ENCODE measurements at regions not wholly inside any gene's neighbourhood (a gene's known extent, or its start where the extent isn't known, plus 50 kb on each side); places are given as distances from the start of the nearest gene placed in this dataset.

- Histone ChIP-seq H3K27ac (ENCODE audit: insufficient read depth, low read length, poor library complexity, severe bottlenecking) (no peak overlapping the region), H3K4me3 (ENCODE audit: insufficient read depth, low read depth, low read length, poor library complexity, severe bottlenecking) (no peak overlapping the region), H3K36me3 (ENCODE audit: control insufficient read depth, insufficient read depth, low read length) (no peaks in the 10 kb centered on the region), H3K9me3 (ENCODE audit: control insufficient read depth, low read length) (no peaks in the 10 kb centered on the region), H3K27me3 (replicated peaks; ENCODE audit: control insufficient read depth, insufficient read depth, low read length, poor library complexity, severe bottlenecking) (no peaks in the 10 kb centered on the region), H3K4me1 (ENCODE audit: control insufficient read depth, insufficient read depth, low read length, poor library complexity, severe bottlenecking) (no peaks in the 10 kb centered on the region)
- no peak for DNase-seq
These were observed 132.8 kb upstream of the SHB start for GRCh38 chr9:38201844-38202243.

DNA sequence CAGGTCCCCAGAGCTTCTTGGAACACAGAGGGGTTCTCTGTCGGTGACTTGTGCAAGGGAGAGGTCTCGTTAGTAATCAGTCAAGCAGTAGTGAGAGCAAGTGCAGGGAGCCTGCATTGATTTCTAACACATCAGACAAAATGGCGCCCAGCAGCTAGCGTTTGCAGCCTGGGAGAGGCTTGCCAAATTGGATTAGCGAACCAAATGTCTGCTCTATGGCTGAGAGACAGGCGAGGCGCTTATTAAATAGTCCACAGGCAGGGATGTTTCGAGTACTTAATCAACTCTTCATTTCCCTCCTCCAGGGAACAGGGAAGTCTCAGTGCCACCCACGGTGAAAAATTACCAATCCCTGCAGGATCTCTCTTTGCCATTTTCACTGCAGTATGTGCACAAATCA is 131.4 kb upstream of the SHB start:
- Histone ChIP-seq H3K9me3 (ENCODE audit: control insufficient read depth, low read length) (no peaks in the 10 kb centered on the region), H3K27ac (ENCODE audit: insufficient read depth, low read length, poor library complexity, severe bottlenecking) (no peak overlapping the region), H3K27me3 (replicated peaks; ENCODE audit: control insufficient read depth, insufficient read depth, low read length, poor library complexity, severe bottlenecking) (no peaks in the 10 kb centered on the region), H3K36me3 (ENCODE audit: control insufficient read depth, insufficient read depth, low read length) (no peaks in the 10 kb centered on the region), H3K4me1 (ENCODE audit: control insufficient read depth, insufficient read depth, low read length, poor library complexity, severe bottlenecking) (no peaks in the 10 kb centered on the region), H3K4me3 (ENCODE audit: insufficient read depth, low read depth, low read length, poor library complexity, severe bottlenecking) (no peak overlapping the region)
- DNase-seq = no peak

- no peak for DNase-seq
- Histone ChIP-seq H3K36me3 (ENCODE audit: control insufficient read depth, insufficient read depth, low read length) (no peaks in the 10 kb centered on the region), H3K27me3 (replicated peaks; ENCODE audit: control insufficient read depth, insufficient read depth, low read length, poor library complexity, severe bottlenecking) (no peaks in the 10 kb centered on the region), H3K9me3 (ENCODE audit: control insufficient read depth, low read length) (no peaks in the 10 kb centered on the region), H3K27ac (ENCODE audit: insufficient read depth, low read length, poor library complexity, severe bottlenecking) (no peak overlapping the region), H3K4me1 (ENCODE audit: control insufficient read depth, insufficient read depth, low read length, poor library complexity, severe bottlenecking) (no peaks in the 10 kb centered on the region), H3K4me3 (ENCODE audit: insufficient read depth, low read depth, low read length, poor library complexity, severe bottlenecking) (no peak overlapping the region)
These were observed 129.1 kb upstream of the SHB start for GRCh38 chr9:38198140-38198539.

DNA sequence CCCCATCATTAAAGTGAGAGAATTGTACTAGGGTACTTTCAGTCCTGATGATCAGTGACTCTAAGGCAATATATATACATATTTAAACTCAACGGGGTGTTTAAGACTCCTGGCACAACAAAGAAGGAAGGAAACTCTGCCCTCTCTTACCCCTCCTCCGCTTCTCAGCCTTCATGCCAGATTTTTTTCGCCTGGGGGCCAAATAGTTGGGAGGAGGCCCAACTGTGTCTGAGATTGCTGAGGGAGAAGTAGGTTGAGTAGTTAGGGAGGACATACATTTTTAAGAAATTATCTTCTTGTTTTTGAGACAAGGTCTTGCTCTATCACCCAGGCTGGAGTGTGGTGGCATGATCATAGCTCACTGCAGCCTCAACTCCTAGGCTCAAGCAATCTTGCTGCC is 127.7 kb upstream of the SHB start:
- Histone ChIP-seq H3K4me3 (ENCODE audit: insufficient read depth, low read depth, low read length, poor library complexity, severe bottlenecking) (no peak overlapping the region), H3K36me3 (ENCODE audit: control insufficient read depth, insufficient read depth, low read length) (no peaks in the 10 kb centered on the region)

GRCh38 chr9:38195737-38196161 is 126.7 kb upstream of the SHB start:
- Histone ChIP-seq H3K4me1 (ENCODE audit: control insufficient read depth, insufficient read depth, low read length, poor library complexity, severe bottlenecking) (no peaks in the 10 kb centered on the region), H3K27me3 (replicated peaks; ENCODE audit: control insufficient read depth, insufficient read depth, low read length, poor library complexity, severe bottlenecking) (no peaks in the 10 kb centered on the region), H3K27ac (ENCODE audit: insufficient read depth, low read length, poor library complexity, severe bottlenecking) (no peak overlapping the region), H3K36me3 (ENCODE audit: control insufficient read depth, insufficient read depth, low read length) (no peaks in the 10 kb centered on the region), H3K9me3 (ENCODE audit: control insufficient read depth, low read length) (no peaks in the 10 kb centered on the region), H3K4me3 (ENCODE audit: insufficient read depth, low read depth, low read length, poor library complexity, severe bottlenecking) (no peak overlapping the region)
- no peak for DNase-seq

More for the DNA sequence above, 127.7 kb upstream of the SHB start:
- Histone ChIP-seq H3K27me3 (replicated peaks; ENCODE audit: control insufficient read depth, insufficient read depth, low read length, poor library complexity, severe bottlenecking) (no peaks in the 10 kb centered on the region), H3K4me1 (ENCODE audit: control insufficient read depth, insufficient read depth, low read length, poor library complexity, severe bottlenecking) (no peaks in the 10 kb centered on the region), H3K9me3 (ENCODE audit: control insufficient read depth, low read length) (no peaks in the 10 kb centered on the region), H3K27ac (ENCODE audit: insufficient read depth, low read length, poor library complexity, severe bottlenecking) (no peak overlapping the region)
- no peak for DNase-seq

DNA sequence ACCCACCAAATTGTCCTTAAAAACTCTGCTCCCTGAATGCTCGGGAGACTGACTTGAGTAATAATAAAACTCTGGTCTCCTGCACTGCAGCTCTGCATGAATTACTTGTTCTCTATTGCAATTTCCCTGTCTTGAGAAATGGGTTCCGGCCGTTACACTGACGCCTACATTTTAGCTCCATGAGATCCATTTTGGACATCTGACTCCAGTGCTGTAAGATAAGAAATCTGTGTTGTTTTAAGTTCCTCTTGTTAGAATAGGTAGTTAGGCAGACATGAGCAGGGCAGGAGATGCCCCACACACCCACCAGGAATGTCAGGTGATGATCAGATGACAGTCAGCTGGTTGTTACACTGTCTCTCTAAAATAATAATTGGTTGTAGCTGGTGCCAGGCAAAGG is 125.8 kb upstream of the SHB start:
- Histone ChIP-seq H3K4me3 (ENCODE audit: insufficient read depth, low read depth, low read length, poor library complexity, severe bottlenecking) (no peak overlapping the region), H3K9me3 (ENCODE audit: control insufficient read depth, low read length) (no peaks in the 10 kb centered on the region), H3K4me1 (ENCODE audit: control insufficient read depth, insufficient read depth, low read length, poor library complexity, severe bottlenecking) (no peaks in the 10 kb centered on the region), H3K27me3 (replicated peaks; ENCODE audit: control insufficient read depth, insufficient read depth, low read length, poor library complexity, severe bottlenecking) (no peaks in the 10 kb centered on the region), H3K27ac (ENCODE audit: insufficient read depth, low read length, poor library complexity, severe bottlenecking) (no peak overlapping the region), H3K36me3 (ENCODE audit: control insufficient read depth, insufficient read depth, low read length) (no peaks in the 10 kb centered on the region)
- no peak for DNase-seq

- DNase-seq = no peak
- Histone ChIP-seq H3K36me3 (ENCODE audit: control insufficient read depth, insufficient read depth, low read length) (no peaks in the 10 kb centered on the region), H3K9me3 (ENCODE audit: control insufficient read depth, low read length) (no peaks in the 10 kb centered on the region), H3K27me3 (replicated peaks; ENCODE audit: control insufficient read depth, insufficient read depth, low read length, poor library complexity, severe bottlenecking) (no peaks in the 10 kb centered on the region), H3K4me3 (ENCODE audit: insufficient read depth, low read depth, low read length, poor library complexity, severe bottlenecking) (no peak overlapping the region), H3K4me1 (ENCODE audit: control insufficient read depth, insufficient read depth, low read length, poor library complexity, severe bottlenecking) (no peaks in the 10 kb centered on the region), H3K27ac (ENCODE audit: insufficient read depth, low read length, poor library complexity, severe bottlenecking) (no peak overlapping the region)
These were observed 123.8 kb upstream of the SHB start for GRCh38 chr9:38192731-38193265.

DNA sequence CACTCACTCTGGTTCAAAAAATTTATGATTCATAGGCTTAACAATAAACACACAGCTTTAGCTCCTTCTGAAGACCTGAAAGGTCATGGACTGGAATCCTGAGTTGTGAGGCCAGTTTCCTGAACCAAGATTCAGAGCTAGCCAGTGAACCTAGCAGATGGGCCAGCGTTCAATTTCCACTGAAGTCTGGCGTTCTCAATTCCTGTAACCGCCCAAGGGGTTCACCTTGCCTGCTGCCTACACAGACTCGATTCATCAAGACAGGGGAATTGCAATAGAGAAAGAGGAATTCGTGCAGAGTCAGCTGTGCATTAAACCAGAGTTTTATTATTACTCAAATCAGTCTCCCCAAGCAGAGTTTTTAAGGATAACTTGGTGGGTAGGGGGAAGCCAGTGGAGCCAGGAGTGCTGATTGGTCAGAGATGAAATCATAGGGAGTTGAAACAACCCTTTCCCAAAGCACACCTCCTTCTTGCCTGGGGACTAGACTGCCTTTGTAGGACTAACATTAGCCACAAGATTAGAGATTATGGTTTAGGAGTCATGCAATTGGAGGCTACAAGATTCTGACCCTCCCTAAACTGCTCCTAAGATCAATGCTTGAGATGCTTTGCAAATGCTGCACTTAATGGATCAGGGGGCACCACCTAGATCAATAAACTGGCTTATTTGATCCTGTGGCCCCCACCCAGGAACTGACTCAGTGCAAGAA is 117.5 kb upstream of the SHB start:
- H3K27me3 ChIP-seq (replicated peaks; ENCODE audit: control insufficient read depth, insufficient read depth, low read length, poor library complexity, severe bottlenecking) = no peaks in the 10 kb centered on the region
- no peaks in the 10 kb centered on the region for H3K4me1 ChIP-seq (ENCODE audit: control insufficient read depth, insufficient read depth, low read length, poor library complexity, severe bottlenecking)
- no peak for DNase-seq
- H3K9me3 ChIP-seq (ENCODE audit: control insufficient read depth, low read length) = no peaks in the 10 kb centered on the region
- no peaks in the 10 kb centered on the region for H3K36me3 ChIP-seq (ENCODE audit: control insufficient read depth, insufficient read depth, low read length)
- H3K27ac ChIP-seq (ENCODE audit: insufficient read depth, low read length, poor library complexity, severe bottlenecking) = no peak overlapping the region
- H3K4me3 ChIP-seq (ENCODE audit: insufficient read depth, low read depth, low read length, poor library complexity, severe bottlenecking) = no peak overlapping the region

DNA sequence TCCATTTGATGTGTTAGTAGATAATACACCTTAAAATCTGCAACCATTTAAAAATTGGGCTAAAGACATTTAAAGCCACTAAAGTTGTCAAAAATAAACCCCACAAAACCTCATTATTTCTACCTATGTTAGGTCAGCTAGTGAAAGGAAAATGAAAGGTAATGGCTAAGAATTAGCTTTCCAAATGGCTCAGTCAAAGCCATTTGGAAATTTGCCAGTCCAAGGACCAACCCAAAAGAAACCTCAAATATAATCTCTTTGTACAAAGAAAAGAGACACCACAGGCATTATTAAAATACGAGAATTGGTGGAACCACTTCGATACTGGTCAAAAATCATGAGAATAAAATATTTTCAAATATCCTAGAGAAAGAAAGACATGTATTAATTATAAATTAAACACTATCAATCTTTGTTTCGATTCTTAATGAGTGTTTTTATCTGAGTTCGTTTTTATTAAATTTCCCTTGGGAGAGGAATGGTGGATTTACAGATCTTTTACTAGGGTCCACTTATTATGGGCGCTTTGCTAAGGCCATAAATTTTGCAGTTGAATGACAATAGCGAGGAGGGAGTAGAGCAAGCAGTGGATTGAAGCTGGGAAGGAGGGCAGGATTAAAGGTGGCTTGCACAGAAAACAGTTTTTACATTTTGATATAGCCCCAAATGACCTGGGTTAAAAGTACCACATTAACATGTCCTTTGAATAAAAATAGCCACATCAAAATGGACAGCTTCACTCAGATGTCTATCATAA is 116.8 kb upstream of the SHB start:
- no peaks in the 10 kb centered on the region for H3K27me3 ChIP-seq (replicated peaks; ENCODE audit: control insufficient read depth, insufficient read depth, low read length, poor library complexity, severe bottlenecking)
- H3K4me1 ChIP-seq (ENCODE audit: control insufficient read depth, insufficient read depth, low read length, poor library complexity, severe bottlenecking) = no peaks in the 10 kb centered on the region
- DNase-seq = no peak
- H3K4me3 ChIP-seq (ENCODE audit: insufficient read depth, low read depth, low read length, poor library complexity, severe bottlenecking) = no peak overlapping the region
- H3K36me3 ChIP-seq (ENCODE audit: control insufficient read depth, insufficient read depth, low read length) = no peaks in the 10 kb centered on the region
- no peaks in the 10 kb centered on the region for H3K9me3 ChIP-seq (ENCODE audit: control insufficient read depth, low read length)
- H3K27ac ChIP-seq (ENCODE audit: insufficient read depth, low read length, poor library complexity, severe bottlenecking) = no peak overlapping the region

GRCh38 chr9:38183994-38184568 is 115.1 kb upstream of the SHB start:
- Histone ChIP-seq H3K27me3 (replicated peaks; ENCODE audit: control insufficient read depth, insufficient read depth, low read length, poor library complexity, severe bottlenecking) (no peaks in the 10 kb centered on the region), H3K9me3 (ENCODE audit: control insufficient read depth, low read length) (no peaks in the 10 kb centered on the region), H3K4me3 (ENCODE audit: insufficient read depth, low read depth, low read length, poor library complexity, severe bottlenecking) (no peak overlapping the region), H3K4me1 (ENCODE audit: control insufficient read depth, insufficient read depth, low read length, poor library complexity, severe bottlenecking) (no peaks in the 10 kb centered on the region), H3K27ac (ENCODE audit: insufficient read depth, low read length, poor library complexity, severe bottlenecking) (no peak overlapping the region), H3K36me3 (ENCODE audit: control insufficient read depth, insufficient read depth, low read length) (no peaks in the 10 kb centered on the region)
- no peak for DNase-seq
